ENCODE measurements at regions not wholly inside any gene's neighbourhood (a gene's known extent, or its start where the extent isn't known, plus 50 kb on each side); places are given as distances from the start of the nearest gene placed in this dataset.
A peak's percentile ranks its signal among the peaks of the same experiment; 100 is the strongest.

DNA sequence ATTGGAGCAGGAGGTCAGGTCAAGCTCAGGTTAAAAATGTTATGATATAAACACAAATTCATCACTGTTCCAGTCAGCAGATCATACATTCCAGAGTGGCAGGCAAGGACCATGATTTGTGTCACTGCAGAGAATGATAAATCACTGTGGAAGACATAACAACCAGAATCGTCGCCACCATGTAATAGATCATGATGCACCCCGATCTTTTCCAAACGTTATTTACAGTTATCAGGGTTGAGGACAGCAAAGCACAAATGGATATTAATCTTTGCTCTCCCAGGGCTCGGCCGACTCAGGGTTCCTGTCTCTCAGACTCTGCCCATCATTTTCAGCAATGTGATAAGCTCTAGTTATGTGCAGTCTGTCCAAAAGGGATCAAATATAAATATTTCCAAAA lies 122.7 kb downstream of the ZBTB18 start (continued):
- TF ChIP-seq, protein P1, sequence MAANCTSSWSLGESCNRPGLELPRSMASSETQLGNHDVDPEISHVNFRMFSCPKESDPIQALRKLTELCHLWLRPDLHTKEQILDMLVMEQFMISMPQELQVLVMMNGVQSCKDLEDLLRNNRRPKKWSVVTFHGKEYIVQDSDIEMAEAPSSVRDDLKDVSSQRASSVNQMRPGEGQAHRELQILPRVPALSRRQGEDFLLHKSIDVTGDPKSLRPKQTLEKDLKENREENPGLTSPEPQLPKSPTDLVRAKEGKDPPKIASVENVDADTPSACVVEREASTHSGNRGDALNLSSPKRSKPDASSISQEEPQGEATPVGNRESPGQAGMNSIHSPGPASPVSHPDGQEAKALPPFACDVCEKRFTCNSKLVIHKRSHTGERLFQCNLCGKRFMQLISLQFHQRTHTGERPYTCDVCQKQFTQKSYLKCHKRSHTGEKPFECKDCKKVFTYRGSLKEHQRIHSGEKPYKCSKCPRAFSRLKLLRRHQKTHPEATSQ (tag by site-specific recombination; IDR thresholded peaks at IDR 0.05) = no peak
- TF ChIP-seq GFI1B (tag by site-specific recombination; IDR thresholded peaks at IDR 0.05) (no peak), ZNF121 (tag by site-specific recombination; IDR thresholded peaks at IDR 0.05) (no peak), ZNF394 (tag by site-specific recombination; IDR thresholded peaks at IDR 0.05; ENCODE audit: borderline replicate concordance) (no peak), ZNF274 (IDR thresholded peaks at IDR 0.05; ENCODE audit: low read length) (no peak), ZNF274 (tag by site-specific recombination; IDR thresholded peaks at IDR 0.05; ENCODE audit: borderline replicate concordance) (no peak), ZNF324 (tag by site-specific recombination; IDR thresholded peaks at IDR 0.05) (no peak), ZNF626 (tag by site-specific recombination; IDR thresholded peaks at IDR 0.05) (no peak), MZF1 (tag by site-specific recombination; IDR thresholded peaks at IDR 0.05; ENCODE audit: borderline replicate concordance) (no peak)
- TF ChIP-seq, protein P2, sequence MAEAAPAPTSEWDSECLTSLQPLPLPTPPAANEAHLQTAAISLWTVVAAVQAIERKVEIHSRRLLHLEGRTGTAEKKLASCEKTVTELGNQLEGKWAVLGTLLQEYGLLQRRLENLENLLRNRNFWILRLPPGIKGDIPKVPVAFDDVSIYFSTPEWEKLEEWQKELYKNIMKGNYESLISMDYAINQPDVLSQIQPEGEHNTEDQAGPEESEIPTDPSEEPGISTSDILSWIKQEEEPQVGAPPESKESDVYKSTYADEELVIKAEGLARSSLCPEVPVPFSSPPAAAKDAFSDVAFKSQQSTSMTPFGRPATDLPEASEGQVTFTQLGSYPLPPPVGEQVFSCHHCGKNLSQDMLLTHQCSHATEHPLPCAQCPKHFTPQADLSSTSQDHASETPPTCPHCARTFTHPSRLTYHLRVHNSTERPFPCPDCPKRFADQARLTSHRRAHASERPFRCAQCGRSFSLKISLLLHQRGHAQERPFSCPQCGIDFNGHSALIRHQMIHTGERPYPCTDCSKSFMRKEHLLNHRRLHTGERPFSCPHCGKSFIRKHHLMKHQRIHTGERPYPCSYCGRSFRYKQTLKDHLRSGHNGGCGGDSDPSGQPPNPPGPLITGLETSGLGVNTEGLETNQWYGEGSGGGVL (tag by site-specific recombination; IDR thresholded peaks at IDR 0.05) = no peak
- TF ChIP-seq, protein P3, sequence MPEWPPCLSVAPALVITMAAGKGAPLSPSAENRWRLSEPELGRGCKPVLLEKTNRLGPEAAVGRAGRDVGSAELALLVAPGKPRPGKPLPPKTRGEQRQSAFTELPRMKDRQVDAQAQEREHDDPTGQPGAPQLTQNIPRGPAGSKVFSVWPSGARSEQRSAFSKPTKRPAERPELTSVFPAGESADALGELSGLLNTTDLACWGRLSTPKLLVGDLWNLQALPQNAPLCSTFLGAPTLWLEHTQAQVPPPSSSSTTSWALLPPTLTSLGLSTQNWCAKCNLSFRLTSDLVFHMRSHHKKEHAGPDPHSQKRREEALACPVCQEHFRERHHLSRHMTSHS (tag by site-specific recombination; IDR thresholded peaks at IDR 0.05) = no peak
- TF ChIP-seq, protein P4, sequence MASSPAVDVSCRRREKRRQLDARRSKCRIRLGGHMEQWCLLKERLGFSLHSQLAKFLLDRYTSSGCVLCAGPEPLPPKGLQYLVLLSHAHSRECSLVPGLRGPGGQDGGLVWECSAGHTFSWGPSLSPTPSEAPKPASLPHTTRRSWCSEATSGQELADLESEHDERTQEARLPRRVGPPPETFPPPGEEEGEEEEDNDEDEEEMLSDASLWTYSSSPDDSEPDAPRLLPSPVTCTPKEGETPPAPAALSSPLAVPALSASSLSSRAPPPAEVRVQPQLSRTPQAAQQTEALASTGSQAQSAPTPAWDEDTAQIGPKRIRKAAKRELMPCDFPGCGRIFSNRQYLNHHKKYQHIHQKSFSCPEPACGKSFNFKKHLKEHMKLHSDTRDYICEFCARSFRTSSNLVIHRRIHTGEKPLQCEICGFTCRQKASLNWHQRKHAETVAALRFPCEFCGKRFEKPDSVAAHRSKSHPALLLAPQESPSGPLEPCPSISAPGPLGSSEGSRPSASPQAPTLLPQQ (tag by site-specific recombination; IDR thresholded peaks at IDR 0.05) = no peak

DNA sequence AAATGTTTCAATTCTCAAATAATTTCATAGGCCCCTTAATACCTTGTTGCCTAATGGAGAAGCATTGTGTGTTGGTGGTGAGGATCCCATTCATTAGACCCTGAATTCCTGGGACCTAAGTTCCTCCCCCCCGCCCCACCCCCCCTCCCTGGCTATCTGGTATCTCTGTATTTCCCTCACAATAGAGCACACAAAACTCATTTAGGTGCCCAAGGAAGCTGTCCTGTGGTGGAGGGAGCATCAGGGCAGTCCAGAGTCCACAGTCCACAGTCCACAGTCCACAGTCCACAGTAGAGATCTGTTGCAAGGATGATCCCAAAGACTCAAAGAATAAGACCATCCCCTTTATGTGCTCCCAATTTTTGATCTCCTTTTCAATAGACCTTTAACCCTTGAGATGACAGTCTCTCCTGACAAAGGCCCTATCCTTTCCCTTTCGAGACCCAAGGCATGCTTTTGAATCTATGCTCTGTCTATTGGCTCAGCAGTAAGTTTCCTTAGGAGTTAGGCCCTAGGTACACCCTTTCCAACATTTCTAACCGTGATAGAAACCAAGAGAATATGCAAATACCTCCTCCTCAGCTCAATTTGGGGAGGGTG lies 123.9 kb downstream of the ZBTB18 start:
- CTCF ChIA-PET = no interaction called here

DNA sequence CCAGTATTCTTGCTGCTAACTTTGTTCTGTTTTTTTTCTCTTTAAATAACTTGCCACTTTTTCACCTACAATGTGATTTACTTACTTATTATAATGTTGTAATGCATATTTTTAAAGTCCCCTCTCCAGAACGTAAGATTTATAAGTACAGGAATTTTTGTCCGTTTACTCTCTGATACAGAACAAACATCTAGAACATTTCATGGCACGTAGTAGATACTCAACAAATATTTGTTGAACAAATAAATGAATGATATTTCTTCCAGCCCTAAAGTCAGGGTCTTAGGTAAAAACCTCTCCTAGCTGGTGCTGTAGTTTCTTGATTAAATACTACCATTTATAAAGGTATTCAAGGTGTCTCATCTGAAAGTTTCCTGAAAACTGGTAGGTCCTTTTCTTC lies 125.1 kb downstream of the ZBTB18 start:
- H3K9me3 ChIP-seq (ENCODE audit: control insufficient read depth, insufficient read depth, low read depth, low read length) = no peaks in the 10 kb centered on the region
- H3K4me1 ChIP-seq (ENCODE audit: control insufficient read depth, insufficient read depth, low read length) = no peaks in the 10 kb centered on the region
- ChIA-PET POLR2A (no interaction called here), CTCF (no interaction called here)
- H3K4me3 ChIP-seq (ENCODE audit: low read depth, low read length) = no peak overlapping the region
- no peaks in the 10 kb centered on the region for H3K36me3 ChIP-seq (ENCODE audit: control insufficient read depth in 2 of 2, insufficient read depth in 1 of 2, low read length in 2 of 2)
- no peak overlapping the region for H3K27ac ChIP-seq (ENCODE audit: extremely low read depth, low read depth, low read length)
- TF ChIP-seq ZNF776 (tag by site-specific recombination; IDR thresholded peaks at IDR 0.05; ENCODE audit: borderline replicate concordance) = no peak
- TF ChIP-seq ZNF664 (tag by site-specific recombination; IDR thresholded peaks at IDR 0.05) = no peak
- TF ChIP-seq ZNF2 (tag by site-specific recombination; IDR thresholded peaks at IDR 0.05) = no peak
- TF ChIP-seq ZNF133 (tag by site-specific recombination; IDR thresholded peaks at IDR 0.05) = no peak
- no peak for TF ChIP-seq ZNF837 (tag by site-specific recombination; IDR thresholded peaks at IDR 0.05)
- TF ChIP-seq ZNF114 (tag by site-specific recombination; IDR thresholded peaks at IDR 0.05) = no peak
- TF ChIP-seq IKZF3 (tag by site-specific recombination; IDR thresholded peaks at IDR 0.05) = no peak
- TF ChIP-seq ZNF544 (tag by site-specific recombination; IDR thresholded peaks at IDR 0.05) = no peak
- TF ChIP-seq ZNF677 (tag by site-specific recombination; IDR thresholded peaks at IDR 0.05) = no peak
- no peak for TF ChIP-seq MYNN (tag by site-specific recombination; IDR thresholded peaks at IDR 0.05; ENCODE audit: borderline replicate concordance)
- no peak for TF ChIP-seq WT1 (tag by site-specific recombination; IDR thresholded peaks at IDR 0.05)

More for the DNA sequence above, 123.9 kb downstream of the ZBTB18 start:
- no peak for TF ChIP-seq ZNF311 (tag by site-specific recombination; IDR thresholded peaks at IDR 0.05; ENCODE audit: borderline replicate concordance)
- TF ChIP-seq ZNF121 (tag by site-specific recombination; IDR thresholded peaks at IDR 0.05) = no peak
- TF ChIP-seq ZNF324 (tag by site-specific recombination; IDR thresholded peaks at IDR 0.05) = no peak
- TF ChIP-seq ZNF776 (tag by site-specific recombination; IDR thresholded peaks at IDR 0.05; ENCODE audit: borderline replicate concordance) = no peak
- no peak for TF ChIP-seq TRIM28 (IDR thresholded peaks at IDR 0.05; ENCODE audit: borderline replicate concordance, low read length)
- peak; percentile 93 for TF ChIP-seq ZNF530 (tag by site-specific recombination; IDR thresholded peaks at IDR 0.05; ENCODE audit: low read depth)
- TF ChIP-seq, protein P1 (tag by site-specific recombination; IDR thresholded peaks at IDR 0.05) = no peak
- POLR2A ChIA-PET = no interaction called here
- Histone ChIP-seq H3K9me3 (ENCODE audit: control insufficient read depth, insufficient read depth, low read depth, low read length) (no peaks in the 10 kb centered on the region), H3K27ac (ENCODE audit: extremely low read depth, low read depth, low read length) (no peak overlapping the region), H3K4me3 (ENCODE audit: low read depth, low read length) (no peak overlapping the region), H3K36me3 (ENCODE audit: control insufficient read depth in 2 of 2, insufficient read depth in 1 of 2, low read length in 2 of 2) (no peaks in the 10 kb centered on the region), H3K4me1 (ENCODE audit: control insufficient read depth, insufficient read depth, low read length) (no peaks in the 10 kb centered on the region)
